ENCODE measurements at regions not wholly inside any gene's neighbourhood (a gene's known extent, or its start where the extent isn't known, plus 50 kb on each side); places are given as distances from the start of the nearest gene placed in this dataset.
"Not testable (repeated sequence)": the region's sequence is repeated elsewhere in the genome, so short reads cannot be mapped to it uniquely, and the experiment has no call there.

DNA sequence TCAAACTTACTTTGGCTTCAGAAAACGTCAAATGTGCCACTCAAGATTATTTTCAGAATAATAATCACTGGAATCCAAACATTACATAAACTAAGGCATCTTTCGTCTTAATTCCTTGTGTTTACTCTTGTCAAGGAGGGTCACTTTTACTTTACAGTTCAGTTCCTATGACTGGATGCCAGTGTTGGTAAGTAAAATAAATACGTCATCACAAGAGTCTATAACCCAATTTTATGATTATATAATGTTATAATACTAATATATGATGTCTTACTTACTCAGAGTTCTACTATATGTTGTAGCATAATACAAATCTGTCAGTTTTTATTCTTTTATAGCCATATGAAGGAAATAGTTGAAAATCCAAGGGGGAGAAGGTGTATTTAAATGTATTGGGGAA lies 123.8 kb downstream of the GPR85 start:
- Histone ChIP-seq H3K27ac (no peak overlapping the region), H3K36me3 (ENCODE audit: insufficient read depth) (no peaks in the 10 kb centered on the region), H3K79me2 (ENCODE audit: insufficient read depth, low read depth) (no peaks in the 10 kb centered on the region), H3K27me3 (ENCODE audit: insufficient read depth, low read depth) (no peaks in the 10 kb centered on the region), H4K20me1 (ENCODE audit: insufficient read depth) (no peaks in the 10 kb centered on the region), H2AFZ (ENCODE audit: low read depth) (no peak overlapping the region), H3K4me3 (IDR thresholded peaks at IDR 0.05; ENCODE audit: insufficient read depth, low read depth, low read length) (no peak overlapping the region), H3K4me1 (ENCODE audit: low read depth, poor library complexity, severe bottlenecking) (no peaks in the 10 kb centered on the region), H3K4me2 (no peak overlapping the region), H3K9ac (no peak overlapping the region)
- TF ChIP-seq, protein P1, sequence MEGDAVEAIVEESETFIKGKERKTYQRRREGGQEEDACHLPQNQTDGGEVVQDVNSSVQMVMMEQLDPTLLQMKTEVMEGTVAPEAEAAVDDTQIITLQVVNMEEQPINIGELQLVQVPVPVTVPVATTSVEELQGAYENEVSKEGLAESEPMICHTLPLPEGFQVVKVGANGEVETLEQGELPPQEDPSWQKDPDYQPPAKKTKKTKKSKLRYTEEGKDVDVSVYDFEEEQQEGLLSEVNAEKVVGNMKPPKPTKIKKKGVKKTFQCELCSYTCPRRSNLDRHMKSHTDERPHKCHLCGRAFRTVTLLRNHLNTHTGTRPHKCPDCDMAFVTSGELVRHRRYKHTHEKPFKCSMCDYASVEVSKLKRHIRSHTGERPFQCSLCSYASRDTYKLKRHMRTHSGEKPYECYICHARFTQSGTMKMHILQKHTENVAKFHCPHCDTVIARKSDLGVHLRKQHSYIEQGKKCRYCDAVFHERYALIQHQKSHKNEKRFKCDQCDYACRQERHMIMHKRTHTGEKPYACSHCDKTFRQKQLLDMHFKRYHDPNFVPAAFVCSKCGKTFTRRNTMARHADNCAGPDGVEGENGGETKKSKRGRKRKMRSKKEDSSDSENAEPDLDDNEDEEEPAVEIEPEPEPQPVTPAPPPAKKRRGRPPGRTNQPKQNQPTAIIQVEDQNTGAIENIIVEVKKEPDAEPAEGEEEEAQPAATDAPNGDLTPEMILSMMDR (conservative IDR thresholded peaks at IDR 0.05; ENCODE audit: low read depth, low read length): no peak

DNA sequence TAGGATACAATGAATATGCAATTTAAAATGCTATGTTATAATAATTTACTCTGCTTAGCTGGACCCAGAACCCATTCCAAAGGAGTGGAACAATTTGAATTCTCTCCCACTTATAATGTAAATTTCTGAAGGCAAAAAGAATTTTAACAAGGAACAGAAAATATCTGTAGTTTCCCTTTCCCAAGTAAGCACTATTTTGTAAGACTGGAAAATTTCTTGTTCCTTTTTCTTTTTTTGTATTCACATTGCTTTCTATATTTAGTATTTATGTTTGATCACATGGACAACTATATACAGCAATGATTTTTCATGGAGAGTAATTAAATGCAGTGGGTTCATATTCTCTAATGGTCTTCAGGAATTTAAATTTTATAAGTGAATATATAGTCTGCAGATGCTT lies 127.4 kb downstream of the GPR85 start:
- Histone ChIP-seq H3K4me3 (IDR thresholded peaks at IDR 0.05; ENCODE audit: insufficient read depth, low read depth, low read length) (no peak overlapping the region), H3K79me2 (ENCODE audit: insufficient read depth, low read depth) (no peaks in the 10 kb centered on the region), H2AFZ (ENCODE audit: low read depth) (no peak overlapping the region), H3K27ac (no peak overlapping the region), H3K27me3 (ENCODE audit: insufficient read depth, low read depth) (no peaks in the 10 kb centered on the region), H3K36me3 (ENCODE audit: insufficient read depth) (no peaks in the 10 kb centered on the region), H4K20me1 (ENCODE audit: insufficient read depth) (no peaks in the 10 kb centered on the region), H3K4me1 (ENCODE audit: low read depth, poor library complexity, severe bottlenecking) (no peaks in the 10 kb centered on the region), H3K9ac (no peak overlapping the region), H3K4me2 (no peak overlapping the region)
- TF ChIP-seq, protein P1 (conservative IDR thresholded peaks at IDR 0.05; ENCODE audit: low read depth, low read length): no peak

DNA sequence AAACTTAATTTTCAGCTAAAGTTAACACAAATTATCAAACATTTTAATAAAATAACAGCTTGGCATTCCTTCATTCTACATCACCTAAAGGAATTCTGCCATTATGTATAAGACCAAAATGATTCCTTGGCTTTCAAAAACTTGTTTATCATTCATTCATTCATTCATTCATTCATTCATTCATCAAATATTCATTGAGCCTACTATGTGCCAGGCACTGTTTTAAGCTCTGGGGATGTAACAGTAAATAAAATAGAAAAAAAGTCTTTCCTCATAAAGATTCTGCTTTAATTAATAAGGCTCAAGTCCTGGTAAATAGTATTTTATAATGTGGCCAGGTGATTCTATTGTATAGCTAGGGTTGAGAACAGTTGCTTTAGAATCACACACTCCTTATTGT lies 127.9 kb downstream of the GPR85 start:
- Histone ChIP-seq H3K4me1 (ENCODE audit: low read depth, poor library complexity, severe bottlenecking) (no peaks in the 10 kb centered on the region), H3K27me3 (ENCODE audit: insufficient read depth, low read depth) (no peaks in the 10 kb centered on the region), H3K27ac (no peak overlapping the region), H3K36me3 (ENCODE audit: insufficient read depth) (no peaks in the 10 kb centered on the region), H3K4me2 (no peak overlapping the region), H3K9ac (no peak overlapping the region), H3K79me2 (ENCODE audit: insufficient read depth, low read depth) (no peaks in the 10 kb centered on the region), H2AFZ (ENCODE audit: low read depth) (no peak overlapping the region), H4K20me1 (ENCODE audit: insufficient read depth) (no peaks in the 10 kb centered on the region), H3K4me3 (IDR thresholded peaks at IDR 0.05; ENCODE audit: insufficient read depth, low read depth, low read length) (no peak overlapping the region)
- TF ChIP-seq, protein P1 (conservative IDR thresholded peaks at IDR 0.05; ENCODE audit: low read depth, low read length): no peak

DNA sequence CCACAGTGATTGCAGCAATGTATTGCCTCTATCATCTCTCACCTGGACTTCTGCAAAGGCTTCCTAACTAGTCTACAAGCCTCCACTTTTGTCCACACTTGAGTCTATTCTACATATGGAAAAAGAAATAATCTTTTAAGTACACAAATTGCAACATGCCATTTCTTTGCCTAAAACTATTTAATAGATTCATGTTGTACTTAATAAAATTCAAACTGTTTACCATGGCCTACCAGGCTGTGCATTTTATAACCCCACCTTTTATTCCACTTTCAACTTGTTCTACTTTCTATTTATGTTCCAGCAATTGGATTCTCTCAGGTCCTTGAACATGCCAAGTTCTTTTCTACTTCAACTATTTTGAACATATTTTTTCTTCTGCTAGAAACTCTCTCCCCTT lies 128.7 kb downstream of the GPR85 start:
- Histone ChIP-seq H3K9ac (no peak overlapping the region), H4K20me1 (ENCODE audit: insufficient read depth) (no peaks in the 10 kb centered on the region), H3K4me3 (IDR thresholded peaks at IDR 0.05; ENCODE audit: insufficient read depth, low read depth, low read length) (no peak overlapping the region), H3K36me3 (ENCODE audit: insufficient read depth) (no peaks in the 10 kb centered on the region), H3K79me2 (ENCODE audit: insufficient read depth, low read depth) (no peaks in the 10 kb centered on the region), H3K27ac (no peak overlapping the region), H3K4me2 (no peak overlapping the region), H3K4me1 (ENCODE audit: low read depth, poor library complexity, severe bottlenecking) (no peaks in the 10 kb centered on the region), H3K27me3 (ENCODE audit: insufficient read depth, low read depth) (no peaks in the 10 kb centered on the region), H2AFZ (ENCODE audit: low read depth) (no peak overlapping the region)
- TF ChIP-seq, protein P1 (conservative IDR thresholded peaks at IDR 0.05; ENCODE audit: low read depth, low read length): no peak

DNA sequence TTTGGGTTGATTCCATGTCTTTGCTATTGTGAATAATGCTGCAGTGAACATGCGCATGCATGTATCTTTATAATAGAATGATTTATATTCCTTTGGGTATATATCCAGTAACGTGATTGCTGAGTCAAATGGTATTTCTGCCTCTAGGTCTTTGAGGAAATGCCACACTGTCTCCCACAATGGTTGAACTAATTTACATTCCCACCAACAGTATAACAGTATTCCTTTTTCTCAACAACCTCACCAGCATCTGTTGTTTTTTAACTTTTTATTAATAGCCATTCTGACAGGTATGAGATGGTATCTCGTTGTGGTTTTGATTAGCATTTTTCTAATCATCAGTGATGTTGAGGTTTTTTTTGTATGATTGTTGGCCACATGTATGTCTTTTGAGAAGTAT lies 133.6 kb downstream of the GPR85 start:
- not testable (repeated sequence) for H3K27me3 ChIP-seq (ENCODE audit: insufficient read depth, low read depth); H4K20me1 ChIP-seq (ENCODE audit: insufficient read depth); H3K4me1 ChIP-seq (ENCODE audit: low read depth, poor library complexity, severe bottlenecking); H3K4me3 ChIP-seq (IDR thresholded peaks at IDR 0.05; ENCODE audit: insufficient read depth, low read depth, low read length); H3K27ac ChIP-seq; H3K4me2 ChIP-seq; H3K9ac ChIP-seq; H3K79me2 ChIP-seq (ENCODE audit: insufficient read depth, low read depth); H2AFZ ChIP-seq (ENCODE audit: low read depth); H3K36me3 ChIP-seq (ENCODE audit: insufficient read depth)

All from KMS-11 (cell line).